ENCODE measurements at regions not wholly inside any gene's neighbourhood (a gene's known extent, or its start where the extent isn't known, plus 50 kb on each side); places are given as distances from the start of the nearest gene placed in this dataset.

DNA sequence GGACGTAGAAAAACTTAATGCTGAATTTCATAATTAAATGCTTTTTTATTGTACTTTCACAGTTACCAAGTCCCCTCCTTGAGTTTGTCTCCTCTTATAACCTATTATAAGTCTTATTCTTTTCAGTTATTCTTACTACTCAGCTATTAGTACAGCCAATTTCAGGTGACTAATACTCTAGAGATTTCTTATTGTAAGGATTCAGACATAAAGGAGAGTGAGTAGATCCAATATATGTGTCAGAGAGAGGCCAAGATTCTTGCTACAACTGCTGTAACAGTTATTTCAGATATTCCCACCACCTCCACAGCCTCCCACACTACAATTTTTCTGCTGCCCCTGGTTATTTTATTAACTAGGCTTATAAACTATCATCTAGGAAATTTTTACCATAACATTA is 274.5 kb downstream of the GPAT3 start:
- Histone ChIP-seq H3K4me3 (no peak overlapping the region), H3K4me1 (no peaks in the 10 kb centered on the region)

DNA sequence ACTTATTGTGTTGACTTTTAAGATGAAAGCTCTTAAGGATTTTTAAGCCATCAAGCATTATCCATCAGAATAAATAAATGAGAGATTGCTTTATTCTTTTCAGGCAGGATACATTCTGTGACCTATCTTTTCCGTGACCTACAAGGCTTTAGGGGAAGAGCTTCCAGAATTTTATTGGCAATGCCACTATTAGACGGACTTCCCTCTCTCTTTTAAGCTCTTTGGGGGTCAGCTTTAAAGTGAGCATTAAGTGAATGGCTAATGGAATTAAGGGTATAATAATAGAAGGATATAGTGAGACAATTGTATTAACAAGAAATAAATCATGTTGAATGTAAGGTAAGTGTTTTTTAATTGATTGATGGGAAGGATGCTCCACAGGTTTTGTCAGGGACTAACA is 273.7 kb downstream of the GPAT3 start:
- ATAC-seq (no peak), DNase-seq (no peak)
- intact Hi-C loops (cut with DNase I), result no loop called here
- TF ChIP-seq, protein P1, sequence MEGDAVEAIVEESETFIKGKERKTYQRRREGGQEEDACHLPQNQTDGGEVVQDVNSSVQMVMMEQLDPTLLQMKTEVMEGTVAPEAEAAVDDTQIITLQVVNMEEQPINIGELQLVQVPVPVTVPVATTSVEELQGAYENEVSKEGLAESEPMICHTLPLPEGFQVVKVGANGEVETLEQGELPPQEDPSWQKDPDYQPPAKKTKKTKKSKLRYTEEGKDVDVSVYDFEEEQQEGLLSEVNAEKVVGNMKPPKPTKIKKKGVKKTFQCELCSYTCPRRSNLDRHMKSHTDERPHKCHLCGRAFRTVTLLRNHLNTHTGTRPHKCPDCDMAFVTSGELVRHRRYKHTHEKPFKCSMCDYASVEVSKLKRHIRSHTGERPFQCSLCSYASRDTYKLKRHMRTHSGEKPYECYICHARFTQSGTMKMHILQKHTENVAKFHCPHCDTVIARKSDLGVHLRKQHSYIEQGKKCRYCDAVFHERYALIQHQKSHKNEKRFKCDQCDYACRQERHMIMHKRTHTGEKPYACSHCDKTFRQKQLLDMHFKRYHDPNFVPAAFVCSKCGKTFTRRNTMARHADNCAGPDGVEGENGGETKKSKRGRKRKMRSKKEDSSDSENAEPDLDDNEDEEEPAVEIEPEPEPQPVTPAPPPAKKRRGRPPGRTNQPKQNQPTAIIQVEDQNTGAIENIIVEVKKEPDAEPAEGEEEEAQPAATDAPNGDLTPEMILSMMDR (IDR thresholded peaks at IDR 0.05), result no peak
- 42 to 66% (median 60%) methylated on average over 2 of the region's 2 CpGs for WGBS, 3 donors
- Histone ChIP-seq H3K27ac (no peak overlapping the region), H3K4me3 (no peak overlapping the region), H3K36me3 (ENCODE audit: insufficient read depth in 1 of 2, low read depth in 1 of 2) (no peaks in the 10 kb centered on the region), H3K9me3 (no peaks in the 10 kb centered on the region), H3K4me1 (no peaks in the 10 kb centered on the region), H3K27me3 (ENCODE audit: insufficient read depth in 3 of 3, low read length in 2 of 3) (no peaks in the 10 kb centered on the region)

More for the DNA sequence above, 274.5 kb downstream of the GPAT3 start:
- intact Hi-C loops (cut with DNase I), result no loop called here
- no peaks in the 10 kb centered on the region for H3K9me3 ChIP-seq
- H3K27me3 ChIP-seq (ENCODE audit: insufficient read depth in 3 of 3, low read length in 2 of 3), result no peaks in the 10 kb centered on the region
- 62 to 73% (median 68%) methylated on average over 1 of the region's 1 CpG for WGBS, 3 donors
- DNase-seq, result no peak
- TF ChIP-seq, protein P1 (IDR thresholded peaks at IDR 0.05), result no peak
- no peaks in the 10 kb centered on the region for H3K36me3 ChIP-seq (ENCODE audit: insufficient read depth in 1 of 2, low read depth in 1 of 2)
- ATAC-seq, result no peak
- H3K27ac ChIP-seq, result no peak overlapping the region

DNA sequence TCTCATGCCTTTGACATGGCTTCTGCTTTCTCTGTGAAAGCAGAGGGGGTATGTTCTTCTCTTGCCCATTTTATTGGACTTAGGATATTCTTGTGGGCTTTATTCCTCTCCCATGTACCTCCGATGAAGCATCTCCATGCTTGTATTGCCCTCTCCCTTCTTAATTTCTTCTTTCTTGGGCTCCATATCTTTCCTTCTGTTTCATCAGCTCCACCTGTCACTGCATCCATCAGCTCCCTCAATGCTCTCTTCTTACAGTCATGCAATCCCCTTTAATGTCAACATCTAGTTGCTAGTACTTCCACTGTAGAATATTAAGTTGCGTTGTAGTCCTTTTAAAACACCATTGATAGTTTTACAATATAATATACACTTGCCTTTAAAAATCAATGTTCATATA is 257.6 kb downstream of the GPAT3 start:
- DNase-seq (no peak), ATAC-seq (no peak)
- Histone ChIP-seq H3K4me1 (no peaks in the 10 kb centered on the region), H3K27me3 (ENCODE audit: insufficient read depth in 3 of 3, low read length in 2 of 3) (no peaks in the 10 kb centered on the region), H3K4me3 (no peak overlapping the region), H3K27ac (no peak overlapping the region), H3K36me3 (ENCODE audit: insufficient read depth in 1 of 2, low read depth in 1 of 2) (no peaks in the 10 kb centered on the region), H3K9me3 (no peaks in the 10 kb centered on the region)
- intact Hi-C loops (cut with DNase I), result no loop called here
- 46 to 96% (median 72%) methylated on average over 2 of the region's 2 CpGs for WGBS, 3 donors
- TF ChIP-seq, protein P1 (IDR thresholded peaks at IDR 0.05), result no peak

DNA sequence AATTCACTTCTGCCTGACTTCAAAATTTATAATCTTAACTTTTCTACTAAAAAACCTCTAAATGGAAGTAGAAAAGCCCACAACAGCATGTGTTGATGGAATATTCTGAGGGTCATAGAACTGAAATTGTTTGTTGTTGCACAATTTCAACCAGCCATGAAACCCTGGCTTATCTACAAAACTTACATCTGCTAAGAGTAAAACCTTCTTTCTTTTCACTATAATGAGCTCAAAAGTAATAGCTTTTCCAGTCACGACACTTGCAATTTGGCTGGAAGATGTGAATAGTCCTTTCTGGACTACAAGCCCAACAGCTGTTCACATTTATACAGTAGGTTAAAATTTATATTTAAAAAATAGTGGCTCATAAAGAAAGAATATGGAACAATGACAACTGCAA is 250.0 kb downstream of the GPAT3 start:
- intact Hi-C loops (cut with DNase I), result no loop called here
- Histone ChIP-seq H3K4me1 (no peaks in the 10 kb centered on the region), H3K27me3 (ENCODE audit: insufficient read depth in 3 of 3, low read length in 2 of 3) (no peaks in the 10 kb centered on the region), H3K27ac (no peak overlapping the region), H3K36me3 (ENCODE audit: insufficient read depth in 1 of 2, low read depth in 1 of 2) (no peaks in the 10 kb centered on the region), H3K4me3 (no peak overlapping the region), H3K9me3 (no peaks in the 10 kb centered on the region)
- 16 to 28% (median 27%) methylated on average over 1 of the region's 1 CpG for WGBS, 3 donors
- no peak for ATAC-seq
- TF ChIP-seq, protein P1 (IDR thresholded peaks at IDR 0.05), result no peak
- DNase-seq, result no peak

DNA sequence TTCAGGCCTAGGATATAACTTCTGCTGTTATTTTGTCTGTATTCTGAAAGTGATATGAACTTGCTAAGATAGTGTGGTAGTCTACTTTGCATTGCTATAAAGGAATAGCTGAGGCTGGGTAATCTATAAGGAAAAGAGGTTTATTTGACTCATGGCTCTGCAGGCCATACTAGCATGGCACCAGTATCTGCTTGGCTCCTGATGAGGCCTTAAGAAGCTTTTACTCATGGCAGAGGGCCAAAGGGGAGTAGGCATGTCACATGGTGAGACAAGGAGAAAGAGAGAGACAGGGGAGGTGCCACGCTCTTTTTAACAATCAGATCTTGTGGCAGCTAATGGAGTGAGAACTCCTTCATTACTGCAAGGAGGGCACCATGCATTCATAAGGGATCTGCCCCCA is 247.3 kb downstream of the GPAT3 start:
- H3K27ac ChIP-seq, result no peak overlapping the region
- no peaks in the 10 kb centered on the region for H3K4me1 ChIP-seq
- ATAC-seq (no peak), DNase-seq (no peak)
- 84 to 92% (median 92%) methylated on average over 1 of the region's 1 CpG for WGBS, 3 donors
- intact Hi-C loops (cut with DNase I), result no loop called here
- no peaks in the 10 kb centered on the region for H3K27me3 ChIP-seq (ENCODE audit: insufficient read depth in 3 of 3, low read length in 2 of 3)
- TF ChIP-seq, protein P1 (IDR thresholded peaks at IDR 0.05), result no peak
- no peaks in the 10 kb centered on the region for H3K9me3 ChIP-seq
- H3K36me3 ChIP-seq (ENCODE audit: insufficient read depth in 1 of 2, low read depth in 1 of 2), result no peaks in the 10 kb centered on the region
- H3K4me3 ChIP-seq, result no peak overlapping the region

Data from psoas muscle (tissue), 7 donors.